KMS-11 (cell line): ENCODE measurements at regions not wholly inside any gene's neighbourhood (a gene's known extent, or its start where the extent isn't known, plus 50 kb on each side); places are given as distances from the start of the nearest gene placed in this dataset.

Experiments used
- H2AFZ ChIP-seq: fragments of 200-600 bp; sonication (generic); 2 replicates; pipeline ENCODE4 v1.6.1; 2016; ENCODE audit warnings: antibody characterized with exemption, mixed run types, low read depth
- H3K27ac ChIP-seq: fragments of 200-600 bp; sonication (generic); 2 replicates; pipeline ENCODE4 v1.6.1; 2016; ENCODE audit warnings: mild to moderate bottlenecking, mixed run types
- H3K27me3 ChIP-seq: fragments of 200-600 bp; sonication (generic); 2 replicates; pipeline ENCODE4 v1.6.1; 2017; ENCODE audit warnings: mild to moderate bottlenecking, low read depth, mixed run types, moderate library complexity; ENCODE audit not compliant: insufficient read depth
- H3K36me3 ChIP-seq: fragments of 200-600 bp; sonication (generic); 2 replicates; pipeline ENCODE4 v1.6.1; 2017; ENCODE audit warnings: mild to moderate bottlenecking, mixed run types; ENCODE audit not compliant: insufficient read depth
- H3K4me1 ChIP-seq: fragments of 200-600 bp; sonication (generic); 2 replicates; pipeline ENCODE4 v1.6.1; 2016; ENCODE audit warnings: mild to moderate bottlenecking, low read depth, mixed run types; ENCODE audit not compliant: poor library complexity, severe bottlenecking
- H3K4me2 ChIP-seq: fragments of 200-600 bp; sonication (generic); 2 replicates; pipeline ENCODE4 v1.7.0; 2016; ENCODE audit warnings: mild to moderate bottlenecking, mixed run types
- H3K4me3 ChIP-seq: fragments of 200-600 bp; sonication (generic); IDR thresholded peaks from 2 replicates; pipeline ENCODE4 v1.6.1; 2017; ENCODE audit warnings: low read depth, low read length, mixed read lengths; ENCODE audit not compliant: insufficient read depth
- H3K79me2 ChIP-seq: fragments of 200-600 bp; sonication (generic); 2 replicates; pipeline ENCODE4 v1.6.1; 2016; ENCODE audit warnings: low read depth, mixed run types; ENCODE audit not compliant: insufficient read depth
- H3K9ac ChIP-seq: fragments of 200-600 bp; sonication (generic); 2 replicates; pipeline ENCODE4 v1.6.1; 2016; ENCODE audit warnings: mild to moderate bottlenecking, mixed run types
- H4K20me1 ChIP-seq: fragments of 200-600 bp; sonication (generic); 2 replicates; pipeline ENCODE4 v1.6.1; 2016; ENCODE audit warnings: mild to moderate bottlenecking, mixed run types; ENCODE audit not compliant: insufficient read depth
- TF ChIP-seq, protein P1 (sequence below): fragments of 200-600 bp; sonication (generic); conservative IDR thresholded peaks from 2 replicates; pipeline ENCODE4 v1.6.1; 2017; ENCODE audit warnings: low read depth, mild to moderate bottlenecking, antibody characterized with exemption, low read length, moderate library complexity, mixed read lengths

DNA sequence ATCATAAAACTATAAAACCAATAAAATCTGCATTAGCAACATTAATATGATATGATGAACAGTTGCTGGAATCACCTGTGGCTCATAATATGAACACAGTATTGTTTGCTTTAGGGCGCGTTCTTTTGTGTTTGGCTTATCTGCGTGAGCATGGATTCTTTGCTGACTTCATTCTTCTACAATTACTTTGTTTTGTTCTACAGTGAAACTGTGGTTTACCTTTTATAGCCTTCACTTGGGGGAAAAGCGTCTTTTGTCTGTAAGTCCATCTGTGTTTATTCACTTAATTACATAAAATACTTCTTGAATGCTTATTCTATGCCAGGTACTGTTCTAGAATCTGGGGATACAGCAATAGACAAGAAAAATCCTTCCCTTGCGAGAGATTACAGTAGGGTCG lies 74.0 kb upstream of the SEC11C start:
- H4K20me1 ChIP-seq = no peaks in the 10 kb centered on the region
- H3K4me3 ChIP-seq = no peak overlapping the region
- H3K27ac ChIP-seq = peak overlapping the region; percentile 74
- H3K4me1 ChIP-seq = peaks cover 71% of the 10 kb centered on the region
- peak overlapping the region; percentile 97 for H3K4me2 ChIP-seq
- H3K9ac ChIP-seq = peak overlapping the region; percentile 31; the same call in 1 of the 2 replicates
- TF ChIP-seq, protein P1, sequence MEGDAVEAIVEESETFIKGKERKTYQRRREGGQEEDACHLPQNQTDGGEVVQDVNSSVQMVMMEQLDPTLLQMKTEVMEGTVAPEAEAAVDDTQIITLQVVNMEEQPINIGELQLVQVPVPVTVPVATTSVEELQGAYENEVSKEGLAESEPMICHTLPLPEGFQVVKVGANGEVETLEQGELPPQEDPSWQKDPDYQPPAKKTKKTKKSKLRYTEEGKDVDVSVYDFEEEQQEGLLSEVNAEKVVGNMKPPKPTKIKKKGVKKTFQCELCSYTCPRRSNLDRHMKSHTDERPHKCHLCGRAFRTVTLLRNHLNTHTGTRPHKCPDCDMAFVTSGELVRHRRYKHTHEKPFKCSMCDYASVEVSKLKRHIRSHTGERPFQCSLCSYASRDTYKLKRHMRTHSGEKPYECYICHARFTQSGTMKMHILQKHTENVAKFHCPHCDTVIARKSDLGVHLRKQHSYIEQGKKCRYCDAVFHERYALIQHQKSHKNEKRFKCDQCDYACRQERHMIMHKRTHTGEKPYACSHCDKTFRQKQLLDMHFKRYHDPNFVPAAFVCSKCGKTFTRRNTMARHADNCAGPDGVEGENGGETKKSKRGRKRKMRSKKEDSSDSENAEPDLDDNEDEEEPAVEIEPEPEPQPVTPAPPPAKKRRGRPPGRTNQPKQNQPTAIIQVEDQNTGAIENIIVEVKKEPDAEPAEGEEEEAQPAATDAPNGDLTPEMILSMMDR = no peak
- H3K36me3 ChIP-seq = no peaks in the 10 kb centered on the region
- H2AFZ ChIP-seq = peak overlapping the region; percentile 56
- H3K27me3 ChIP-seq = no peaks in the 10 kb centered on the region
- H3K79me2 ChIP-seq = no peaks in the 10 kb centered on the region

DNA sequence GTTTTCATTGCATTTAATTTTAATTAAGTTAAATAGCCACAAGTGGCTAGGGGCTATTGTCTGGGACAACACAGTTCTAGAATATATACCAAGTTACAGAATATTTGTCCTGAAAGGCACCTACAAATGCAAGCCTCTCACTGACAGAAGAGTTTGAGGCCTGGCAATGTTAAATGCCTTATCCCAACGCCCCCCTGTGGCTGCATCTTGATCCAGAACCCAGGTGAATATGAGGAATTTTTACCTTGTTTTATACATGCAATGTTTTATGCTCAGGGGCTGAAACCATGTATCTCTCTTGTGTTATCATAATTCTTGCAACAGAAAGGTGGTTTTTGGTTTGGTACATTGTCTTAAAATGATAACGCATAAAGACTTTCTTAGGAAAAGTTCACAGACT lies 71.8 kb upstream of the SEC11C start:
- no peak overlapping the region for H3K27ac ChIP-seq

DNA sequence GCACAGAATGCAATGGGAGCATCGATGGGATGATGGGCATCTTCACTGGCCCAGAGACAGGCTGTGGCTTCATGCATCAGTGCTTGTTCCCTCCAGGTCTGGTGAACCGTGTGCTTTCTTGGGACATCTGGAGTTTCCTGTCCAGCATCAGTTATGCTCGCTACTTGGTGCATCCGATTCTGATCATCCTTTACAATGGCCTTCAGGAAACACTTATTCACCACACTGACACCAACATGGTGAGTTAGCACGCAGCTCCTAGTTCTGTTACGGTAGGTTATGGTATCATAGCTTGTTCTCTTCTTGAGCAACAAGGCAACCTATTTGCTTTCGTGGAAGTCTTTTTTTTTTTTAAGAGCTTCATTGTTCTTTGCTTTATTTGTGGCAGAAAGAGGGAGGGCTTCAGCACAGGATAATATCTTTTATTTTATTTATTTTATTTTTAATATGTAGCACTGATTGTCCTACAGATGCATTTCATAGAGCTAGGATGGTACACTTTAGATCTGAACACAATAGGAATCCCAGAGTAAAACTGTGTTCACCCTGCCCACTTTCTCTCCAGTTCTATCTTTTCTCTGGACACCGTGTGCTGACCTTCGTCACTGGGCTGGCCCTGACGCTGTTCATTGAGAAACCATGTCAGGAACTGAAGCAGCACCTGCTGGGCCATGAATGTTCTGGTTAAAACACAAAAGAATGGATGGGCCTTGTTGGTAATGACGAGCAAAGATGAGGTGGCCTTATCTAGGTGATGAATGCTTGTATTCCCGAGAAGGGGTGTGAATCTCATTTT lies 71.2 kb upstream of the SEC11C start:
- Histone ChIP-seq H3K4me2 (no peak overlapping the region), H3K4me3 (no peak overlapping the region), H3K79me2 (no peaks in the 10 kb centered on the region), H2AFZ (no peak overlapping the region), H4K20me1 (no peaks in the 10 kb centered on the region), H3K9ac (no peak overlapping the region), H3K27me3 (no peaks in the 10 kb centered on the region), H3K27ac (no peak overlapping the region), H3K36me3 (no peaks in the 10 kb centered on the region), H3K4me1 (peaks cover 60% of the 10 kb centered on the region)
- TF ChIP-seq, protein P1 = no peak

More for the DNA sequence above, 71.8 kb upstream of the SEC11C start:
- Histone ChIP-seq H2AFZ (no peak overlapping the region), H3K4me1 (peaks cover 66% of the 10 kb centered on the region), H3K36me3 (no peaks in the 10 kb centered on the region), H3K4me3 (no peak overlapping the region), H3K4me2 (no peak overlapping the region), H3K27me3 (no peaks in the 10 kb centered on the region), H3K9ac (no peak overlapping the region), H3K79me2 (no peaks in the 10 kb centered on the region), H4K20me1 (no peaks in the 10 kb centered on the region)
- TF ChIP-seq, protein P1 = peak; percentile 64

DNA sequence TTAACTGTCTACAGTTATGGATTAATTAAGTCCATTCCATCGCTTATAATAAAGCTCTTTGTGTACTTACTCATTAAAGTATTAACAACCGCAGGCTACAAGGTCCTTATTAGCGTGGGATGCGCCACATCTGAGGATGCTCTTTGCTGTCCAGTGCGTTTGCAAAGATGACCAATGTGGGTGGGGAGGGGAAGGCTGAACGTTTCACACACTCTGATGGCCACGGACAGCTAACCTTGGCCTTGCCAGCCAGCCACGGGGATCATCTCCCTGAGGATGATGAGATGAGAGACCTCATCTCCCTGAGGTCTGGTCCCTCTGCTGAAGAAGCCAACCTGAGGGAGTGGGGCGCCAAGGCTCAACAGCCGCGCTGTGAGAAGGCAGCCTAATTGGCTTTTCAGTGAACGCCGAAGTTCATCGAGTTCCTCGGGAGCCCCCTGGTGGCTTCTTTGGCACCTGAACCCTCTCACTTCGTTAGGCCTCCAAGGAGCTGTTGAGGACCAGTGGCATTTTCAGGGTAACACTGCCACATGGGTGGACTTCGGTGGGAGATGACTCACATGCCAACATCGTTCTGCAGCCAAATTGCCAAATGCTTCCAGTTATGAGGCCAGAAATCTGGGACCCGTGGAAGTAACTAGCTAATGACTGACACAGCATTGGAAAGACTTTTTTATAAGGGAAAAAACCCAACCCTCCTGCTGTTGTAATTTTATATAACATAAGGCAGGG lies 69.3 kb upstream of the SEC11C start:
- Histone ChIP-seq H3K4me2 (no peak overlapping the region; the same call in 1 of the 2 replicates), H3K27ac (no peak overlapping the region), H3K27me3 (no peaks in the 10 kb centered on the region), H2AFZ (peak overlapping the region; percentile 14; the same call in 1 of the 2 replicates), H3K4me3 (no peak overlapping the region), H3K79me2 (no peaks in the 10 kb centered on the region), H3K4me1 (peaks cover 42% of the 10 kb centered on the region), H3K9ac (no peak overlapping the region), H3K36me3 (no peaks in the 10 kb centered on the region), H4K20me1 (no peaks in the 10 kb centered on the region)
- TF ChIP-seq, protein P1 = peak; percentile 97
